Lower leg skin (tissue), 3 donors: ENCODE measurements at regions not wholly inside any gene's neighbourhood (a gene's known extent, or its start where the extent isn't known, plus 50 kb on each side); places are given as distances from the start of the nearest gene placed in this dataset.

Experiments
- POLR2A ChIP-seq, 2 donors: fragments of 450-650 bp; IDR thresholded peaks; one replicate each; pipeline ENCODE4 v1.6.1; 2016 to 2017; ENCODE audit warnings: antibody characterized with exemption in 2 of 2, mild to moderate bottlenecking in 1 of 2, moderate library complexity in 1 of 2
- TF ChIP-seq, protein P1 (sequence below), 3 donors: fragments of 450-650 bp; IDR thresholded peaks; one replicate each; pipeline ENCODE4 v1.5.1; 2016; ENCODE audit warnings: antibody characterized with exemption in 3 of 3, mild to moderate bottlenecking in 3 of 3, moderate library complexity in 2 of 3

DNA sequence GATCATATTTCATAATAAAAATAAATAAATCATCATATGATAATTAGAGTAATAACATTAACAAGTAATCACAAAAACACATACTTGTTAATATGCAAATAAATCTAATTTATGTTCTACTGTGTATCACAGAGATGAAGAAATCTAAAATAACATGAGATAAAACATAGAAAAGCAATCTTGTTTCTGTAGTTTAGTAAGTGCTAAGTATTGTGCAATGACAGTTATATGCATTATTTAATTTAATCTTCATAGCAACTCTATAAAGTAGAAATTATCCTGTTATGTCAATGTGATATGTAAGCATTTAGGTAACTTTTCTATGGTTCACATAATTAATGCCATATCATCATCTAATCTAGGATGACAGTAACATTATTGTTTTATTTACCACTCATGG lies 108.2 kb upstream of the KCNMB2 start:
- TF ChIP-seq, protein P1, sequence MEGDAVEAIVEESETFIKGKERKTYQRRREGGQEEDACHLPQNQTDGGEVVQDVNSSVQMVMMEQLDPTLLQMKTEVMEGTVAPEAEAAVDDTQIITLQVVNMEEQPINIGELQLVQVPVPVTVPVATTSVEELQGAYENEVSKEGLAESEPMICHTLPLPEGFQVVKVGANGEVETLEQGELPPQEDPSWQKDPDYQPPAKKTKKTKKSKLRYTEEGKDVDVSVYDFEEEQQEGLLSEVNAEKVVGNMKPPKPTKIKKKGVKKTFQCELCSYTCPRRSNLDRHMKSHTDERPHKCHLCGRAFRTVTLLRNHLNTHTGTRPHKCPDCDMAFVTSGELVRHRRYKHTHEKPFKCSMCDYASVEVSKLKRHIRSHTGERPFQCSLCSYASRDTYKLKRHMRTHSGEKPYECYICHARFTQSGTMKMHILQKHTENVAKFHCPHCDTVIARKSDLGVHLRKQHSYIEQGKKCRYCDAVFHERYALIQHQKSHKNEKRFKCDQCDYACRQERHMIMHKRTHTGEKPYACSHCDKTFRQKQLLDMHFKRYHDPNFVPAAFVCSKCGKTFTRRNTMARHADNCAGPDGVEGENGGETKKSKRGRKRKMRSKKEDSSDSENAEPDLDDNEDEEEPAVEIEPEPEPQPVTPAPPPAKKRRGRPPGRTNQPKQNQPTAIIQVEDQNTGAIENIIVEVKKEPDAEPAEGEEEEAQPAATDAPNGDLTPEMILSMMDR (IDR thresholded peaks at IDR 0.05) = no peak
- TF ChIP-seq POLR2A (IDR thresholded peaks at IDR 0.05) = no peak
